ENCODE measurements at regions not wholly inside any gene's neighbourhood (a gene's known extent, or its start where the extent isn't known, plus 50 kb on each side); places are given as distances from the start of the nearest gene placed in this dataset.

GRCh38 chr14:32017587-32017986, 59.5 kb upstream of the ARHGAP5 start:
- TF ChIP-seq EZH2phosphoT487 (IDR thresholded peaks at IDR 0.05; ENCODE audit: low read depth) (no peak), CTCF (IDR thresholded peaks at IDR 0.05; ENCODE audit: low read depth, low read length) (no peak)
- Histone ChIP-seq H3K27me3 (ENCODE audit: low read depth, low read length) (no peaks in the 10 kb centered on the region), H3K79me2 (ENCODE audit: low read length) (no peaks in the 10 kb centered on the region), H3K27ac (ENCODE audit: low read length) (no peak overlapping the region), H3K9ac (ENCODE audit: low read length) (no peak overlapping the region), H3K9me3 (ENCODE audit: insufficient read depth, low read length) (no peaks in the 10 kb centered on the region), H3K4me2 (ENCODE audit: low read length) (no peak overlapping the region), H3K4me3 (ENCODE audit: low read length) (no peak overlapping the region), H4K20me1 (ENCODE audit: insufficient read depth, low read length) (no peaks in the 10 kb centered on the region), H2AFZ (ENCODE audit: low read depth, low read length) (no peak overlapping the region), H3K4me1 (ENCODE audit: low read length) (peaks cover 4% of the 10 kb centered on the region; the same call in 1 of the 2 replicates), H3K36me3 (replicated peaks; ENCODE audit: low read depth, low read length) (no peaks in the 10 kb centered on the region)

GRCh38 chr14:32018391-32019092, 58.6 kb upstream of the ARHGAP5 start:
- Histone ChIP-seq H3K9me3 (ENCODE audit: insufficient read depth, low read length) (no peaks in the 10 kb centered on the region), H3K36me3 (replicated peaks; ENCODE audit: low read depth, low read length) (no peaks in the 10 kb centered on the region), H3K4me2 (ENCODE audit: low read length) (no peak overlapping the region), H3K27ac (ENCODE audit: low read length) (no peak overlapping the region), H3K4me1 (ENCODE audit: low read length) (peaks cover 6% of the 10 kb centered on the region; the same call in 1 of the 2 replicates), H2AFZ (ENCODE audit: low read depth, low read length) (no peak overlapping the region), H4K20me1 (ENCODE audit: insufficient read depth, low read length) (no peaks in the 10 kb centered on the region), H3K27me3 (ENCODE audit: low read depth, low read length) (no peaks in the 10 kb centered on the region), H3K4me3 (ENCODE audit: low read length) (no peak overlapping the region), H3K79me2 (ENCODE audit: low read length) (no peaks in the 10 kb centered on the region), H3K9ac (ENCODE audit: low read length) (no peak overlapping the region)
- no peak for TF ChIP-seq EZH2phosphoT487 (IDR thresholded peaks at IDR 0.05; ENCODE audit: low read depth)

- Histone ChIP-seq H2AFZ (ENCODE audit: low read depth, low read length) (no peak overlapping the region), H3K27ac (ENCODE audit: low read length) (no peak overlapping the region), H3K4me2 (ENCODE audit: low read length) (no peak overlapping the region), H3K9me3 (ENCODE audit: insufficient read depth, low read length) (no peaks in the 10 kb centered on the region), H3K9ac (ENCODE audit: low read length) (no peak overlapping the region), H3K27me3 (ENCODE audit: low read depth, low read length) (no peaks in the 10 kb centered on the region), H3K4me1 (ENCODE audit: low read length) (peaks cover 6% of the 10 kb centered on the region; the same call in 1 of the 2 replicates), H3K36me3 (replicated peaks; ENCODE audit: low read depth, low read length) (no peaks in the 10 kb centered on the region), H3K79me2 (ENCODE audit: low read length) (no peaks in the 10 kb centered on the region), H3K4me3 (ENCODE audit: low read length) (no peak overlapping the region), H4K20me1 (ENCODE audit: insufficient read depth, low read length) (no peaks in the 10 kb centered on the region)
- TF ChIP-seq CTCF (IDR thresholded peaks at IDR 0.05; ENCODE audit: low read depth, low read length) (no peak), EZH2phosphoT487 (IDR thresholded peaks at IDR 0.05; ENCODE audit: low read depth) (no peak)
Measured at GRCh38 chr14:32019276-32019675, 57.8 kb upstream of the ARHGAP5 start.

GRCh38 chr14:32020882-32021281, 56.2 kb upstream of the ARHGAP5 start:
- Histone ChIP-seq H3K4me3 (ENCODE audit: low read length) (no peak overlapping the region), H3K4me1 (ENCODE audit: low read length) (peaks cover 6% of the 10 kb centered on the region; the same call in 1 of the 2 replicates), H3K27me3 (ENCODE audit: low read depth, low read length) (peaks cover 6% of the 10 kb centered on the region; the same call in 1 of the 2 replicates), H2AFZ (ENCODE audit: low read depth, low read length) (no peak overlapping the region), H3K79me2 (ENCODE audit: low read length) (no peaks in the 10 kb centered on the region), H3K27ac (ENCODE audit: low read length) (no peak overlapping the region), H3K4me2 (ENCODE audit: low read length) (no peak overlapping the region), H4K20me1 (ENCODE audit: insufficient read depth, low read length) (no peaks in the 10 kb centered on the region), H3K9me3 (ENCODE audit: insufficient read depth, low read length) (no peaks in the 10 kb centered on the region), H3K9ac (ENCODE audit: low read length) (no peak overlapping the region), H3K36me3 (replicated peaks; ENCODE audit: low read depth, low read length) (no peaks in the 10 kb centered on the region)
- TF ChIP-seq EZH2phosphoT487 (IDR thresholded peaks at IDR 0.05; ENCODE audit: low read depth) (no peak), CTCF (IDR thresholded peaks at IDR 0.05; ENCODE audit: low read depth, low read length) (no peak)

Measured in OCI-LY3 (cell line).